ENCODE measurements at regions not wholly inside any gene's neighbourhood (a gene's known extent, or its start where the extent isn't known, plus 50 kb on each side); places are given as distances from the start of the nearest gene placed in this dataset.

- Histone ChIP-seq H3K4me3 (ENCODE audit: low read depth in 1 of 2, low read length in 2 of 2) (no peak overlapping the region), H3K4me2 (ENCODE audit: insufficient read depth, low read length) (no peak overlapping the region), H4K20me1 (ENCODE audit: insufficient read depth, low read length) (no peaks in the 10 kb centered on the region), H2AFZ (ENCODE audit: low read depth, low read length) (no peak overlapping the region), H3K36me3 (ENCODE audit: insufficient read depth, low read length) (no peaks in the 10 kb centered on the region), H3K79me2 (ENCODE audit: insufficient read depth, low read length) (no peaks in the 10 kb centered on the region), H3K4me1 (ENCODE audit: insufficient read depth, low read length) (no peaks in the 10 kb centered on the region), H3K9ac (ENCODE audit: low read depth, low read length) (no peak overlapping the region), H3K27me3 (ENCODE audit: insufficient read depth, low read length, poor library complexity) (no peaks in the 10 kb centered on the region), H3K27ac (ENCODE audit: low read length) (no peak overlapping the region), H3K9me3 (ENCODE audit: insufficient read depth, low read length, severe bottlenecking) (no peaks in the 10 kb centered on the region)
- TF ChIP-seq EZH2 (IDR thresholded peaks at IDR 0.05; ENCODE audit: borderline replicate concordance, low read depth, low read length, severe bottlenecking), result no peak
- TF ChIP-seq CTCF (IDR thresholded peaks at IDR 0.05; ENCODE audit: borderline replicate concordance, extremely low read depth, low read length, poor library complexity, severe bottlenecking), result no peak
- ATAC-seq (ENCODE audit: insufficient read depth, low read depth) (no peak), DNase-seq (no peak)
Observed at GRCh38 chr2:54396798-54397197, 59.3 kb upstream of the SPTBN1 start.

- no peak for ATAC-seq (ENCODE audit: insufficient read depth, low read depth)
- no peak overlapping the region for H3K4me3 ChIP-seq (ENCODE audit: low read depth in 1 of 2, low read length in 2 of 2)
- DNase-seq, result no peak
- TF ChIP-seq CTCF (IDR thresholded peaks at IDR 0.05; ENCODE audit: borderline replicate concordance, extremely low read depth, low read length, poor library complexity, severe bottlenecking) (no peak), EZH2 (IDR thresholded peaks at IDR 0.05; ENCODE audit: borderline replicate concordance, low read depth, low read length, severe bottlenecking) (no peak)
- no peaks in the 10 kb centered on the region for H3K9me3 ChIP-seq (ENCODE audit: insufficient read depth, low read length, severe bottlenecking)
- no peak overlapping the region for H3K27ac ChIP-seq (ENCODE audit: low read length)
- no peaks in the 10 kb centered on the region for H3K36me3 ChIP-seq (ENCODE audit: insufficient read depth, low read length)
- H3K27me3 ChIP-seq (ENCODE audit: insufficient read depth, low read length, poor library complexity), result no peaks in the 10 kb centered on the region
- H2AFZ ChIP-seq (ENCODE audit: low read depth, low read length), result no peak overlapping the region
- no peak overlapping the region for H3K4me2 ChIP-seq (ENCODE audit: insufficient read depth, low read length)
- H3K79me2 ChIP-seq (ENCODE audit: insufficient read depth, low read length), result no peaks in the 10 kb centered on the region
- no peaks in the 10 kb centered on the region for H3K4me1 ChIP-seq (ENCODE audit: insufficient read depth, low read length)
- no peak overlapping the region for H3K9ac ChIP-seq (ENCODE audit: low read depth, low read length)
- no peaks in the 10 kb centered on the region for H4K20me1 ChIP-seq (ENCODE audit: insufficient read depth, low read length)
Observed at GRCh38 chr2:54397426-54397825, 58.7 kb upstream of the SPTBN1 start.

GRCh38 chr2:54401554-54401953 is 54.6 kb upstream of the SPTBN1 start:
- no peak for TF ChIP-seq EZH2 (IDR thresholded peaks at IDR 0.05; ENCODE audit: borderline replicate concordance, low read depth, low read length, severe bottlenecking)
- TF ChIP-seq CTCF (IDR thresholded peaks at IDR 0.05; ENCODE audit: borderline replicate concordance, extremely low read depth, low read length, poor library complexity, severe bottlenecking), result no peak
- H2AFZ ChIP-seq (ENCODE audit: low read depth, low read length), result no peak overlapping the region
- H4K20me1 ChIP-seq (ENCODE audit: insufficient read depth, low read length), result no peaks in the 10 kb centered on the region
- H3K4me2 ChIP-seq (ENCODE audit: insufficient read depth, low read length), result no peak overlapping the region
- H3K4me3 ChIP-seq (ENCODE audit: low read depth in 1 of 2, low read length in 2 of 2), result no peak overlapping the region
- no peaks in the 10 kb centered on the region for H3K36me3 ChIP-seq (ENCODE audit: insufficient read depth, low read length)
- H3K4me1 ChIP-seq (ENCODE audit: insufficient read depth, low read length), result no peaks in the 10 kb centered on the region
- H3K9me3 ChIP-seq (ENCODE audit: insufficient read depth, low read length, severe bottlenecking), result no peaks in the 10 kb centered on the region
- ATAC-seq (ENCODE audit: insufficient read depth, low read depth) (no peak), DNase-seq (no peak)
- no peaks in the 10 kb centered on the region for H3K27me3 ChIP-seq (ENCODE audit: insufficient read depth, low read length, poor library complexity)
- no peak overlapping the region for H3K9ac ChIP-seq (ENCODE audit: low read depth, low read length)
- H3K27ac ChIP-seq (ENCODE audit: low read length), result no peak overlapping the region
- no peaks in the 10 kb centered on the region for H3K79me2 ChIP-seq (ENCODE audit: insufficient read depth, low read length)

GRCh38 chr2:54402350-54402749 is 53.8 kb upstream of the SPTBN1 start:
- no peak overlapping the region for H3K4me2 ChIP-seq (ENCODE audit: insufficient read depth, low read length)
- TF ChIP-seq EZH2 (IDR thresholded peaks at IDR 0.05; ENCODE audit: borderline replicate concordance, low read depth, low read length, severe bottlenecking) (no peak), CTCF (IDR thresholded peaks at IDR 0.05; ENCODE audit: borderline replicate concordance, extremely low read depth, low read length, poor library complexity, severe bottlenecking) (no peak)
- no peak overlapping the region for H3K27ac ChIP-seq (ENCODE audit: low read length)
- no peaks in the 10 kb centered on the region for H3K36me3 ChIP-seq (ENCODE audit: insufficient read depth, low read length)
- H3K4me3 ChIP-seq (ENCODE audit: low read depth in 1 of 2, low read length in 2 of 2), result no peak overlapping the region
- H3K9ac ChIP-seq (ENCODE audit: low read depth, low read length), result no peak overlapping the region
- ATAC-seq (ENCODE audit: insufficient read depth, low read depth) (no peak), DNase-seq (no peak)
- no peaks in the 10 kb centered on the region for H3K4me1 ChIP-seq (ENCODE audit: insufficient read depth, low read length)
- H4K20me1 ChIP-seq (ENCODE audit: insufficient read depth, low read length), result no peaks in the 10 kb centered on the region
- no peaks in the 10 kb centered on the region for H3K79me2 ChIP-seq (ENCODE audit: insufficient read depth, low read length)
- no peaks in the 10 kb centered on the region for H3K9me3 ChIP-seq (ENCODE audit: insufficient read depth, low read length, severe bottlenecking)
- no peaks in the 10 kb centered on the region for H3K27me3 ChIP-seq (ENCODE audit: insufficient read depth, low read length, poor library complexity)
- no peak overlapping the region for H2AFZ ChIP-seq (ENCODE audit: low read depth, low read length)
